HCT116 (cell line): ENCODE measurements at regions not wholly inside any gene's neighbourhood (a gene's known extent, or its start where the extent isn't known, plus 50 kb on each side); places are given as distances from the start of the nearest gene placed in this dataset.

Experiments
- ATAC-seq: fragments of 200-7000 bp; cut with Tn5 transposase; 2 replicates; pipeline ENCODE4 v1.9.1; 2020; ENCODE audit warnings: mild to moderate bottlenecking, moderate library complexity
- BruUV-seq: library from RNA; stranded (reverse); fragments of 400-500 nt; replicated peaks from 2 replicates; lab custom pipeline; 2021; lab: Mats Ljungman, UMichigan
- CTCF ChIA-PET: fragments of 300-600 bp; sonication (Branson Sonifier 250); formaldehyde crosslinking; loops from one replicate; lab custom pipeline; 2021; ENCODE audit warnings: antibody characterized with exemption; lab: Charles Lee
- POLR2A ChIA-PET: fragments of 300-600, 350-600 bp; sonication (Branson Sonifier 250); formaldehyde crosslinking; loops from one replicate; lab custom pipeline; 2021; ENCODE audit warnings: antibody characterized with exemption; lab: Charles Lee
- RAD21 ChIA-PET, 2 experiments: fragments of 300-600 bp; sonication (Branson Sonifier 250); formaldehyde crosslinking; loops; one replicate each; lab custom pipeline; 2023; ENCODE audit warnings: low total read pairs in 2 of 2; ENCODE audit not compliant: uncharacterized antibody in 2 of 2, unreplicated experiment in 2 of 2, low non-redundant PET in 1 of 2; lab: Charles Lee
- DNase-seq: peaks from one replicate; pipeline ENCODE4 v3.0.0-alpha.2; 2010; ENCODE audit warnings: low read depth, low spot score
- H2AFZ ChIP-seq: fragments of 200-600 bp; shearing (Covaris generic), sonication (generic); 2 replicates; pipeline ENCODE4 v1.6.1; 2017; ENCODE audit warnings: low read depth, mixed run types, mixed read lengths, antibody characterized with exemption, low read length; ENCODE audit not compliant: poor library complexity, severe bottlenecking
- H3K27ac ChIP-seq: 2 replicates; pipeline ENCODE4 v1.5.1; 2012; ENCODE audit warnings: low read depth, low read length
- H3K27me3 ChIP-seq: fragments of 200-600 bp; sonication (generic); 2 replicates; pipeline ENCODE4 v1.6.1; 2016; ENCODE audit warnings: mixed run types, low read length, mixed read lengths; ENCODE audit not compliant: insufficient read depth
- H3K36me3 ChIP-seq, 2 experiments: fragments of 200-500 bp in 1 of 2; fragments of 200-600 bp in 1 of 2; sonication (Bioruptor generic) in 1 of 2; sonication (generic) in 1 of 2; 2 replicates each; pipeline versions ENCODE4 v1.5.1 to v1.6.1; 2014 to 2016; ENCODE audit warnings: low read length in 2 of 2, inconsistent platforms in 1 of 2, mixed read lengths in 1 of 2, mixed run types in 1 of 2; ENCODE audit not compliant: insufficient read depth in 2 of 2, control insufficient read depth in 1 of 2
- H3K4me1 ChIP-seq, 2 experiments: fragments of 200-600 bp in 1 of 2; sonication (generic) in 1 of 2; 2 replicates each; pipeline versions ENCODE4 v1.5.1 to v1.6.1; 2012 to 2017; ENCODE audit warnings: low read length in 2 of 2, inconsistent platforms in 1 of 2, mild to moderate bottlenecking in 1 of 2, mixed read lengths in 1 of 2, mixed run types in 1 of 2, moderate library complexity in 1 of 2; ENCODE audit not compliant: insufficient read depth in 2 of 2, control insufficient read depth in 1 of 2
- H3K4me2 ChIP-seq: fragments of 200-600 bp; sonication (generic); 2 replicates; pipeline ENCODE4 v1.6.1; 2017; ENCODE audit warnings: mixed run types, low read length, mixed read lengths
- H3K4me3 ChIP-seq, 2 experiments: fragments of 200-600 bp in 1 of 2; sonication (generic) in 1 of 2; replicated peaks in 1 of 2; 2 replicates each; pipeline ENCODE4 v1.5.1; 2011 to 2016; ENCODE audit warnings: low read length in 2 of 2, control low read depth in 1 of 2, low read depth in 1 of 2, mild to moderate bottlenecking in 1 of 2, mixed read lengths in 1 of 2, mixed run types in 1 of 2
- H3K79me2 ChIP-seq: fragments of 200-600 bp; sonication (generic); 2 replicates; pipeline ENCODE4 v1.6.1; 2017; ENCODE audit warnings: mild to moderate bottlenecking, mixed run types, low read length, moderate library complexity, mixed read lengths; ENCODE audit not compliant: insufficient read depth
- H3K9ac ChIP-seq: fragments of 200-600 bp; sonication (generic); 2 replicates; pipeline ENCODE4 v1.6.1; 2016; ENCODE audit warnings: low read length, mixed read lengths
- H3K9me2 ChIP-seq: fragments of 200-600 bp; sonication (generic), shearing (Covaris generic); 2 replicates; pipeline ENCODE4 v1.6.1; 2017; ENCODE audit warnings: mixed run types, mild to moderate bottlenecking, moderate library complexity; ENCODE audit not compliant: insufficient read depth
- H3K9me3 ChIP-seq, 2 experiments: fragments of 200-500 bp in 1 of 2; fragments of 200-600 bp in 1 of 2; sonication (Bioruptor generic) in 1 of 2; sonication (generic) in 1 of 2; 2 replicates each; pipeline ENCODE4 v1.6.1; 2014 to 2017; ENCODE audit warnings: low read length in 2 of 2, mixed read lengths in 2 of 2, inconsistent platforms in 1 of 2, low read depth in 1 of 2, mild to moderate bottlenecking in 1 of 2, mixed run types in 1 of 2, moderate library complexity in 1 of 2; ENCODE audit not compliant: control insufficient read depth in 1 of 2, insufficient read depth in 1 of 2
- H4K20me1 ChIP-seq: fragments of 200-600 bp; sonication (generic), shearing (Covaris generic); 2 replicates; pipeline ENCODE4 v1.6.1; 2017; ENCODE audit warnings: mixed run types, mild to moderate bottlenecking, moderate library complexity; ENCODE audit not compliant: insufficient read depth
- CBX3 ChIP-seq: IDR thresholded peaks from 2 replicates; pipeline ENCODE4 v1.6.1; 2012; ENCODE audit warnings: low read depth
- CEBPB ChIP-seq: IDR thresholded peaks from 2 replicates; pipeline ENCODE4 v1.6.1; 2012; ENCODE audit warnings: low read depth
- EGR1 ChIP-seq: IDR thresholded peaks from 2 replicates; pipeline ENCODE4 v1.6.1; 2012; ENCODE audit warnings: low read depth
- ELF1 ChIP-seq: IDR thresholded peaks from 2 replicates; pipeline ENCODE4 v1.6.1; 2012; ENCODE audit warnings: low read depth, borderline replicate concordance
- EZH2 ChIP-seq: fragments of 200-600 bp; sonication (generic); IDR thresholded peaks from 2 replicates; pipeline ENCODE4 v1.6.1; 2017; ENCODE audit warnings: antibody characterized with exemption, mixed run types
- EZH2phosphoT487 ChIP-seq: fragments of 200-600 bp; IDR thresholded peaks from 2 replicates; pipeline ENCODE4 v1.6.1; 2018; ENCODE audit warnings: antibody characterized with exemption, borderline replicate concordance
- FOSL1 ChIP-seq: IDR thresholded peaks from 2 replicates; pipeline ENCODE4 v1.6.1; 2012; ENCODE audit warnings: low read depth
- JUND ChIP-seq: IDR thresholded peaks from 2 replicates; pipeline ENCODE4 v1.6.1; 2012
- POLR2A ChIP-seq: IDR thresholded peaks from 2 replicates; pipeline ENCODE4 v1.7.0; 2011; ENCODE audit warnings: borderline replicate concordance; ENCODE audit not compliant: insufficient read depth, insufficient read length; ENCODE audit errors: extremely low read depth
- RAD21 ChIP-seq: IDR thresholded peaks from 2 replicates; pipeline ENCODE4 v1.6.1; 2012; ENCODE audit warnings: low read depth, mild to moderate bottlenecking
- SIN3A ChIP-seq: IDR thresholded peaks from 2 replicates; pipeline ENCODE4 v1.6.1; 2012; ENCODE audit warnings: low read depth
- SRF ChIP-seq: IDR thresholded peaks from 2 replicates; pipeline ENCODE4 v1.6.1; 2012; ENCODE audit warnings: low read depth
- TCF7L2 ChIP-seq: IDR thresholded peaks from 2 replicates; pipeline ENCODE4 v1.7.0; 2011; ENCODE audit warnings: borderline replicate concordance, inconsistent platforms; ENCODE audit not compliant: insufficient read depth, insufficient read length; ENCODE audit errors: extremely low read depth
- YY1 ChIP-seq: IDR thresholded peaks from 2 replicates; pipeline ENCODE4 v1.6.1; 2011; ENCODE audit warnings: low read length, low read depth, moderate library complexity, mild to moderate bottlenecking; ENCODE audit not compliant: insufficient replicate concordance; ENCODE audit errors: extremely low read depth
- ZBTB33 ChIP-seq: IDR thresholded peaks from 2 replicates; pipeline ENCODE4 v1.6.1; 2011; ENCODE audit warnings: mild to moderate bottlenecking, low read length, moderate library complexity; ENCODE audit not compliant: insufficient replicate concordance; ENCODE audit errors: extremely low read depth
- ZFX ChIP-seq: fragments of 450-650 bp; IDR thresholded peaks from 2 replicates; pipeline ENCODE4 v1.6.1; 2017
- ZNF274 ChIP-seq: fragments of 200-500 bp; sonication (Bioruptor generic); IDR thresholded peaks from 2 replicates; pipeline ENCODE4 v1.6.1; 2014; ENCODE audit warnings: mild to moderate bottlenecking, low read depth, low read length, inconsistent platforms
- intact Hi-C: fragments of 100-400 bp; cut with micrococcal nuclease; formaldehyde crosslinking; loops from 2 replicates; pipeline ENCODE4 v1.10.0; 2022
- TF ChIP-seq, protein P1 (sequence below): IDR thresholded peaks from 2 replicates; pipeline ENCODE4 v1.6.1; 2012; ENCODE audit warnings: low read depth
- TF ChIP-seq, protein P2 (sequence below): IDR thresholded peaks from 2 replicates; pipeline ENCODE4 v1.6.1; 2012

DNA sequence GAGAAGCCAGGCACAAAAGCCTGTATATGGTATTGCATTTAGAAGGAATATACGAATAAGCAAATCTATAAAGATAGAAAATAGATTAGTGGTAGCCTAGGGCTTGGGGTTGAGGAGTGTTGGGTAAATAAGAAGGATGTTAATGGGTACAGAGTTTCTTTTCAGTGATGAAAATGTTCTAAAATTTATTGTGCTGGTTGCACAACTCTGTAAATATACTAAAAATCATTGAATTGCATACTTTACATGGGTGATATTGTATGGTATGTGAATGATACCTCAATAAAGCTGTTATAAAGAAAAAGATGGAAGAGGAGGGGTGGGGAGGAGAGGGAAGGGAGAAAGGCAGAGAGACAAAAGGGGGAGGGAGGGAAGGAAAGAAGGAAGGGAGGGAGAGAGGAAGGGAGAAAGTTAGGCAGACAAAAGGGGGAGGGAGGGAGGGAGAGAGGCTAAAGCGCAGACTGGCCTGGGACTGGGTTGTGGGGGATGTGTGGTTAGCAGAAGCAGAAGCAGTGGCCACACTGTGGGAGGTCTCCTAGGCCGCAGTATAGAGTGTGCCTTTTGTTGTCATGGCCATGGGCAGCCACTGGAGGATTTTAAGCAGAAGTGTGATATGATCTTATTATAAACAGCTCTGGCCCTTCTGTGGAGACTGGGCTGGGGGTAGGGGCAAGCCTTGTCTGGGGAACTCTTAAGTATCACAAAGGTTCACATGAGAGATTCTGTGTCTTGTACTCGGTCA is 73.6 kb upstream of the ELK3 start:
- no peak for DNase-seq
- Histone ChIP-seq H3K27ac (no peak overlapping the region), H3K9ac (no peak overlapping the region), H3K9me2 (no peaks in the 10 kb centered on the region), H3K79me2 (no peaks in the 10 kb centered on the region), H3K36me3 (no peaks in the 10 kb centered on the region), H3K27me3 (no peaks in the 10 kb centered on the region), H3K9me3 (no peaks in the 10 kb centered on the region), H2AFZ (no peak overlapping the region), H3K4me2 (no peak overlapping the region), H3K4me1 (no peaks in the 10 kb centered on the region), H4K20me1 (no peaks in the 10 kb centered on the region), H3K4me3 (no peak overlapping the region)
- intact Hi-C loops = no loop called here
- BruUV-seq = no TSS peak
- ATAC-seq = peak; percentile 58
- ChIA-PET CTCF (no interaction called here), POLR2A (no interaction called here), RAD21 (no interaction called here)
- TF ChIP-seq POLR2A (no peak), CBX3 (no peak), FOSL1 (no peak), YY1 (no peak), RAD21 (no peak), EGR1 (no peak), CEBPB (no peak), ELF1 (no peak), JUND (no peak), EZH2phosphoT487 (no peak), SRF (no peak), ZBTB33 (no peak), ZFX (no peak), EZH2 (no peak), SIN3A (no peak), ZNF274 (no peak), TCF7L2 (no peak)
- TF ChIP-seq, protein P1, sequence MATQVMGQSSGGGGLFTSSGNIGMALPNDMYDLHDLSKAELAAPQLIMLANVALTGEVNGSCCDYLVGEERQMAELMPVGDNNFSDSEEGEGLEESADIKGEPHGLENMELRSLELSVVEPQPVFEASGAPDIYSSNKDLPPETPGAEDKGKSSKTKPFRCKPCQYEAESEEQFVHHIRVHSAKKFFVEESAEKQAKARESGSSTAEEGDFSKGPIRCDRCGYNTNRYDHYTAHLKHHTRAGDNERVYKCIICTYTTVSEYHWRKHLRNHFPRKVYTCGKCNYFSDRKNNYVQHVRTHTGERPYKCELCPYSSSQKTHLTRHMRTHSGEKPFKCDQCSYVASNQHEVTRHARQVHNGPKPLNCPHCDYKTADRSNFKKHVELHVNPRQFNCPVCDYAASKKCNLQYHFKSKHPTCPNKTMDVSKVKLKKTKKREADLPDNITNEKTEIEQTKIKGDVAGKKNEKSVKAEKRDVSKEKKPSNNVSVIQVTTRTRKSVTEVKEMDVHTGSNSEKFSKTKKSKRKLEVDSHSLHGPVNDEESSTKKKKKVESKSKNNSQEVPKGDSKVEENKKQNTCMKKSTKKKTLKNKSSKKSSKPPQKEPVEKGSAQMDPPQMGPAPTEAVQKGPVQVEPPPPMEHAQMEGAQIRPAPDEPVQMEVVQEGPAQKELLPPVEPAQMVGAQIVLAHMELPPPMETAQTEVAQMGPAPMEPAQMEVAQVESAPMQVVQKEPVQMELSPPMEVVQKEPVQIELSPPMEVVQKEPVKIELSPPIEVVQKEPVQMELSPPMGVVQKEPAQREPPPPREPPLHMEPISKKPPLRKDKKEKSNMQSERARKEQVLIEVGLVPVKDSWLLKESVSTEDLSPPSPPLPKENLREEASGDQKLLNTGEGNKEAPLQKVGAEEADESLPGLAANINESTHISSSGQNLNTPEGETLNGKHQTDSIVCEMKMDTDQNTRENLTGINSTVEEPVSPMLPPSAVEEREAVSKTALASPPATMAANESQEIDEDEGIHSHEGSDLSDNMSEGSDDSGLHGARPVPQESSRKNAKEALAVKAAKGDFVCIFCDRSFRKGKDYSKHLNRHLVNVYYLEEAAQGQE = no peak
- TF ChIP-seq, protein P2, sequence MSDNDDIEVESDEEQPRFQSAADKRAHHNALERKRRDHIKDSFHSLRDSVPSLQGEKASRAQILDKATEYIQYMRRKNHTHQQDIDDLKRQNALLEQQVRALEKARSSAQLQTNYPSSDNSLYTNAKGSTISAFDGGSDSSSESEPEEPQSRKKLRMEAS = no peak
